HEK293 (cell line): ENCODE measurements at regions not wholly inside any gene's neighbourhood (a gene's known extent, or its start where the extent isn't known, plus 50 kb on each side); places are given as distances from the start of the nearest gene placed in this dataset.
"Not testable (repeated sequence)": the region's sequence is repeated elsewhere in the genome, so short reads cannot be mapped to it uniquely, and the experiment has no call there.

Experiments
- CTCF ChIA-PET: fragments of 350-600 bp; formaldehyde crosslinking; extraction: SDS; loops from one replicate; lab custom pipeline; 2021; ENCODE audit warnings: antibody characterized with exemption; lab: Yijun Ruan, JAX
- POLR2A ChIA-PET: fragments of 300-600 bp; formaldehyde crosslinking; extraction: SDS; loops from one replicate; lab custom pipeline; 2020; ENCODE audit warnings: antibody characterized with exemption, inconsistent platforms; lab: Yijun Ruan, JAX
- H3K27ac ChIP-seq: fragments of 200-500 bp; sonication (Bioruptor generic); 2 replicates; pipeline ENCODE4 v1.5.1; 2014; ENCODE audit warnings: low read depth, low read length, control low read depth, inconsistent platforms; ENCODE audit errors: extremely low read depth
- H3K36me3 ChIP-seq, 2 experiments: fragments of 200-500 bp in 1 of 2; sonication (Bioruptor generic) in 1 of 2; 1 replicate in 1 of 2; 2 replicates in 1 of 2; pipeline ENCODE4 v1.5.1; 2014 to 2017; ENCODE audit warnings: inconsistent platforms in 2 of 2, low read length in 2 of 2; ENCODE audit not compliant: control insufficient read depth in 2 of 2, insufficient read depth in 1 of 2
- H3K4me1 ChIP-seq: fragments of 200-500 bp; sonication (Bioruptor generic); 2 replicates; pipeline ENCODE4 v1.5.1; 2014; ENCODE audit warnings: mild to moderate bottlenecking, low read length, inconsistent platforms; ENCODE audit not compliant: control insufficient read depth, insufficient read depth
- H3K4me3 ChIP-seq: 2 replicates; pipeline ENCODE4 v1.5.1; 2011; ENCODE audit warnings: low read depth, mild to moderate bottlenecking, control low read depth, low read length, moderate library complexity
- H3K9me3 ChIP-seq: fragments of 200-500 bp; sonication (Bioruptor generic); 2 replicates; pipeline ENCODE4 v1.5.1; 2014; ENCODE audit warnings: low read depth, low read length, inconsistent platforms; ENCODE audit not compliant: control insufficient read depth, insufficient read depth
- BCL11A ChIP-seq: fragments of 450-650 bp; formaldehyde crosslinking; IDR thresholded peaks from 2 replicates; pipeline ENCODE4 v1.5.1; 2016; ENCODE audit warnings: low read depth, missing biosample characterization, missing genetic modification characterization
- SCRT2 ChIP-seq: fragments of 450-650 bp; formaldehyde crosslinking; IDR thresholded peaks from 2 replicates; pipeline ENCODE4 v1.5.1; 2016; ENCODE audit warnings: missing biosample characterization, missing genetic modification characterization
- TCF7L2 ChIP-seq: IDR thresholded peaks from 2 replicates; pipeline ENCODE4 v1.6.1; 2011; ENCODE audit warnings: low read depth, mild to moderate bottlenecking, inconsistent platforms, low read length, moderate library complexity, borderline replicate concordance
- ZBTB1 ChIP-seq: fragments of 450-650 bp; formaldehyde crosslinking; IDR thresholded peaks from 2 replicates; pipeline ENCODE4 v1.5.1; 2016; ENCODE audit warnings: missing biosample characterization, missing genetic modification characterization
- ZBTB21 ChIP-seq: fragments of 450-650 bp; formaldehyde crosslinking; IDR thresholded peaks from 2 replicates; pipeline ENCODE4 v1.5.1; 2017; ENCODE audit warnings: missing biosample characterization, missing genetic modification characterization
- ZBTB7A ChIP-seq: fragments of 450-650 bp; formaldehyde crosslinking; IDR thresholded peaks from 2 replicates; pipeline ENCODE4 v1.5.1; 2016; ENCODE audit warnings: low read depth, missing biosample characterization, missing genetic modification characterization
- ZEB2 ChIP-seq: fragments of 450-650 bp; formaldehyde crosslinking; IDR thresholded peaks from 2 replicates; pipeline ENCODE4 v1.5.1; 2016; ENCODE audit warnings: missing biosample characterization, missing genetic modification characterization
- ZNF155 ChIP-seq: fragments of 450-650 bp; formaldehyde crosslinking; IDR thresholded peaks from 2 replicates; pipeline ENCODE4 v1.5.1; 2016; ENCODE audit warnings: missing biosample characterization, missing genetic modification characterization
- ZNF202 ChIP-seq: fragments of 450-650 bp; formaldehyde crosslinking; IDR thresholded peaks from 2 replicates; pipeline ENCODE4 v1.5.1; 2016; ENCODE audit warnings: missing biosample characterization, missing genetic modification characterization, borderline replicate concordance
- ZNF350 ChIP-seq: fragments of 450-650 bp; formaldehyde crosslinking; IDR thresholded peaks from 2 replicates; pipeline ENCODE4 v1.5.0; 2017; ENCODE audit warnings: missing biosample characterization, mild to moderate bottlenecking, missing genetic modification characterization
- ZNF433 ChIP-seq: fragments of 450-650 bp; formaldehyde crosslinking; IDR thresholded peaks from 2 replicates; pipeline ENCODE4 v1.5.1; 2016; ENCODE audit warnings: missing biosample characterization, missing genetic modification characterization, low read depth
- TF ChIP-seq, protein P1 (sequence below): fragments of 450-650 bp; formaldehyde crosslinking; IDR thresholded peaks from 2 replicates; pipeline ENCODE4 v1.5.1; 2016; ENCODE audit warnings: missing biosample characterization, missing genetic modification characterization, borderline replicate concordance
- TF ChIP-seq, protein P2 (sequence below): fragments of 450-650 bp; formaldehyde crosslinking; IDR thresholded peaks from 2 replicates; pipeline ENCODE4; 2016; ENCODE audit warnings: missing biosample characterization, missing genetic modification characterization
- TF ChIP-seq, protein P3 (sequence below): fragments of 450-650 bp; formaldehyde crosslinking; IDR thresholded peaks from 2 replicates; pipeline ENCODE4 v1.5.1; 2016; ENCODE audit warnings: missing biosample characterization, missing genetic modification characterization
- TF ChIP-seq, protein P4 (sequence below): fragments of 450-650 bp; formaldehyde crosslinking; IDR thresholded peaks from 2 replicates; pipeline ENCODE4 v1.5.1; 2017; ENCODE audit warnings: missing biosample characterization, missing genetic modification characterization

DNA sequence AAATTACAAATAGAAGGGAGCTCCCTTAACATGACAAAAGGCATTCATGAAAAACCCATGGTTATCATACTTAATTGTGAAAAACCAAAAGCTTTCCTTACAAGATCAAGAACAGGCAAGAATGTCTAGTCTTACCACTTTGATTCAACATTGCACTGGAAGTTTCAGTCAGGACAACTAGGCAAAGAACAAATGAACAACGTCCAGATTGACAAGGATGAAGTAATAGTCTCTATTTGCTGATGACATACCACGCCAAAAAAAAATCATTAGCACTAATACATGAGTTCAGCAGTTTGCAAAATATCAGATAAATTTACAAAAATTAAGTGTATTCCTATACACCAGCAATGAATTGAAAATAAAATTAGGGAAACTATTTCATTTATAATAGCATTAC lies 200.2 kb downstream of the TOX3 start:
- Histone ChIP-seq H3K9me3 (no peaks in the 10 kb centered on the region), H3K36me3 (no peaks in the 10 kb centered on the region), H3K4me3 (no peak overlapping the region), H3K27ac (no peak overlapping the region)
- POLR2A ChIA-PET, result no interaction called here
- TF ChIP-seq, protein P1, sequence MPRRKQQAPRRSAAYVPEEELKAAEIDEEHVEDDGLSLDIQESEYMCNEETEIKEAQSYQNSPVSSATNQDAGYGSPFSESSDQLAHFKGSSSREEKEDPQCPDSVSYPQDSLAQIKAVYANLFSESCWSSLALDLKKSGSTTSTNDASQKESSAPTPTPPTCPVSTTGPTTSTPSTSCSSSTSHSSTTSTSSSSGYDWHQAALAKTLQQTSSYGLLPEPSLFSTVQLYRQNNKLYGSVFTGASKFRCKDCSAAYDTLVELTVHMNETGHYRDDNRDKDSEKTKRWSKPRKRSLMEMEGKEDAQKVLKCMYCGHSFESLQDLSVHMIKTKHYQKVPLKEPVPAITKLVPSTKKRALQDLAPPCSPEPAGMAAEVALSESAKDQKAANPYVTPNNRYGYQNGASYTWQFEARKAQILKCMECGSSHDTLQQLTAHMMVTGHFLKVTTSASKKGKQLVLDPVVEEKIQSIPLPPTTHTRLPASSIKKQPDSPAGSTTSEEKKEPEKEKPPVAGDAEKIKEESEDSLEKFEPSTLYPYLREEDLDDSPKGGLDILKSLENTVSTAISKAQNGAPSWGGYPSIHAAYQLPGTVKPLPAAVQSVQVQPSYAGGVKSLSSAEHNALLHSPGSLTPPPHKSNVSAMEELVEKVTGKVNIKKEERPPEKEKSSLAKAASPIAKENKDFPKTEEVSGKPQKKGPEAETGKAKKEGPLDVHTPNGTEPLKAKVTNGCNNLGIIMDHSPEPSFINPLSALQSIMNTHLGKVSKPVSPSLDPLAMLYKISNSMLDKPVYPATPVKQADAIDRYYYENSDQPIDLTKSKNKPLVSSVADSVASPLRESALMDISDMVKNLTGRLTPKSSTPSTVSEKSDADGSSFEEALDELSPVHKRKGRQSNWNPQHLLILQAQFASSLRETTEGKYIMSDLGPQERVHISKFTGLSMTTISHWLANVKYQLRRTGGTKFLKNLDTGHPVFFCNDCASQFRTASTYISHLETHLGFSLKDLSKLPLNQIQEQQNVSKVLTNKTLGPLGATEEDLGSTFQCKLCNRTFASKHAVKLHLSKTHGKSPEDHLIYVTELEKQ (tag by site-specific recombination), result no peak
- TF ChIP-seq ZBTB7A (tag by site-specific recombination), result no peak
- no peak for TF ChIP-seq SCRT2 (tag by site-specific recombination)
- no peak for TF ChIP-seq ZNF433 (tag by site-specific recombination)
- TF ChIP-seq ZBTB21 (tag by site-specific recombination), result no peak
- TF ChIP-seq, protein P2, sequence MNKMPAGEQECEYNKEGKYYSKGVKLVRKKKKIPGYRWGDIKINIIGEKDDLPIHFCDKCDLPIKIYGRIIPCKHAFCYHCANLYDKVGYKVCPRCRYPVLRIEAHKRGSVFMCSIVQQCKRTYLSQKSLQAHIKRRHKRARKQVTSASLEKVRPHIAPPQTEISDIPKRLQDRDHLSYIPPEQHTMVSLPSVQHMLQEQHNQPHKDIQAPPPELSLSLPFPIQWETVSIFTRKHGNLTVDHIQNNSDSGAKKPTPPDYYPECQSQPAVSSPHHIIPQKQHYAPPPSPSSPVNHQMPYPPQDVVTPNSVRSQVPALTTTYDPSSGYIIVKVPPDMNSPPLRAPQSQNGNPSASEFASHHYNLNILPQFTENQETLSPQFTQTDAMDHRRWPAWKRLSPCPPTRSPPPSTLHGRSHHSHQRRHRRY (tag by site-specific recombination), result no peak
- TF ChIP-seq, protein P3, sequence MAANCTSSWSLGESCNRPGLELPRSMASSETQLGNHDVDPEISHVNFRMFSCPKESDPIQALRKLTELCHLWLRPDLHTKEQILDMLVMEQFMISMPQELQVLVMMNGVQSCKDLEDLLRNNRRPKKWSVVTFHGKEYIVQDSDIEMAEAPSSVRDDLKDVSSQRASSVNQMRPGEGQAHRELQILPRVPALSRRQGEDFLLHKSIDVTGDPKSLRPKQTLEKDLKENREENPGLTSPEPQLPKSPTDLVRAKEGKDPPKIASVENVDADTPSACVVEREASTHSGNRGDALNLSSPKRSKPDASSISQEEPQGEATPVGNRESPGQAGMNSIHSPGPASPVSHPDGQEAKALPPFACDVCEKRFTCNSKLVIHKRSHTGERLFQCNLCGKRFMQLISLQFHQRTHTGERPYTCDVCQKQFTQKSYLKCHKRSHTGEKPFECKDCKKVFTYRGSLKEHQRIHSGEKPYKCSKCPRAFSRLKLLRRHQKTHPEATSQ (tag by site-specific recombination), result no peak
- TF ChIP-seq TCF7L2, result no peak
- no peak for TF ChIP-seq ZBTB1 (tag by site-specific recombination)
- no peak for TF ChIP-seq ZNF350 (tag by site-specific recombination)
- TF ChIP-seq ZEB2 (tag by site-specific recombination), result no peak
- no peak for TF ChIP-seq ZNF202
- no peak for TF ChIP-seq ZNF155 (tag by site-specific recombination)
- no peak for TF ChIP-seq BCL11A (tag by site-specific recombination)
- TF ChIP-seq, protein P4, sequence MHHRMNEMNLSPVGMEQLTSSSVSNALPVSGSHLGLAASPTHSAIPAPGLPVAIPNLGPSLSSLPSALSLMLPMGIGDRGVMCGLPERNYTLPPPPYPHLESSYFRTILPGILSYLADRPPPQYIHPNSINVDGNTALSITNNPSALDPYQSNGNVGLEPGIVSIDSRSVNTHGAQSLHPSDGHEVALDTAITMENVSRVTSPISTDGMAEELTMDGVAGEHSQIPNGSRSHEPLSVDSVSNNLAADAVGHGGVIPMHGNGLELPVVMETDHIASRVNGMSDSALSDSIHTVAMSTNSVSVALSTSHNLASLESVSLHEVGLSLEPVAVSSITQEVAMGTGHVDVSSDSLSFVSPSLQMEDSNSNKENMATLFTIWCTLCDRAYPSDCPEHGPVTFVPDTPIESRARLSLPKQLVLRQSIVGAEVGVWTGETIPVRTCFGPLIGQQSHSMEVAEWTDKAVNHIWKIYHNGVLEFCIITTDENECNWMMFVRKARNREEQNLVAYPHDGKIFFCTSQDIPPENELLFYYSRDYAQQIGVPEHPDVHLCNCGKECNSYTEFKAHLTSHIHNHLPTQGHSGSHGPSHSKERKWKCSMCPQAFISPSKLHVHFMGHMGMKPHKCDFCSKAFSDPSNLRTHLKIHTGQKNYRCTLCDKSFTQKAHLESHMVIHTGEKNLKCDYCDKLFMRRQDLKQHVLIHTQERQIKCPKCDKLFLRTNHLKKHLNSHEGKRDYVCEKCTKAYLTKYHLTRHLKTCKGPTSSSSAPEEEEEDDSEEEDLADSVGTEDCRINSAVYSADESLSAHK (tag by site-specific recombination), result no peak
- TF ChIP-seq, all 188 proteins: peak for 0
- H3K4me1 ChIP-seq, result no peaks in the 10 kb centered on the region
- CTCF ChIA-PET, result no interaction called here

DNA sequence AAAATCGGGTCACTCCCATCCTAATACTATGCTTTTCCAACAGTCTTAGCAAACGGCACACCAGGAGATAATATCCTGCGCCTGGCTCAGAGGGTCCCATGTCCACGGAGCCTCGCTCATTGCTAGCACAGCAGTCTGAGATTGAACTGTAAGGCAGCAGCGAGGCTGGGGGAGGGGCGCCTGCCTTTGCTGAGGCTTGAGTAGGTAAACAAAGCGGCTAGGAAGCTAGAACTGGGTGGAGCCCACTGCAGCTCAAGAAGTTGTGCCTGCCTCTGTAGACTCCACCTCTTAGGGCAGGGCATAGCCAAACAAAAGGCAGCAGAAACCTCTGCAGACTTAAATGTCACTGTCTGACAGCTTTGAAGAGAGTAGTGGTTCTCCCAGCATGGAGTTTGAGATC lies 213.3 kb downstream of the TOX3 start:
- POLR2A ChIA-PET, CTCF ChIA-PET, H3K27ac ChIP-seq: not testable (repeated sequence)

More for the DNA sequence above, 213.3 kb downstream of the TOX3 start:
- H3K4me1 ChIP-seq, H3K36me3 ChIP-seq, H3K4me3 ChIP-seq, H3K9me3 ChIP-seq: not testable (repeated sequence)
